Naive thymus-derived CD4-positive, alpha-beta T cell (primary cell): ENCODE measurements at regions not wholly inside any gene's neighbourhood (a gene's known extent, or its start where the extent isn't known, plus 50 kb on each side); places are given as distances from the start of the nearest gene placed in this dataset.
"Not testable (repeated sequence)": the region's sequence is repeated elsewhere in the genome, so short reads cannot be mapped to it uniquely, and the experiment has no call there.

Experiments
- ATAC-seq: fragments of 150-1000 bp; cut with Tn5 transposase; 2 replicates; pipeline ENCODE4 v1.10.0; 2021; ENCODE audit warnings: mild to moderate bottlenecking, moderate library complexity
- CTCF ChIA-PET: fragments of 350-600 bp; sonication (Branson Sonifier 250); formaldehyde crosslinking; loops from one replicate; lab custom pipeline; 2021; ENCODE audit warnings: antibody characterized with exemption; lab: Charles Lee
- POLR2A ChIA-PET: fragments of 350-600 bp; sonication (Branson Sonifier 250); formaldehyde crosslinking; loops from one replicate; lab custom pipeline; 2021; ENCODE audit warnings: antibody characterized with exemption, inconsistent platforms; lab: Charles Lee
- DNase-seq, 9 donors: peaks; one replicate each; pipeline versions ENCODE4 v3.0.0 to v3.0.0-alpha.2; 2020 to 2022; ENCODE audit warnings: mixed read lengths in 1 of 9
- H3K27ac ChIP-seq: one replicate; pipeline ENCODE4 v1.7.0; 2013; ENCODE audit warnings: mild to moderate bottlenecking, low read depth, low read length, moderate library complexity
- H3K27me3 ChIP-seq, 2 donors: one replicate each; pipeline ENCODE4 v1.7.0; 2013; ENCODE audit warnings: low read length in 2 of 2, mild to moderate bottlenecking in 2 of 2, moderate library complexity in 2 of 2; ENCODE audit not compliant: control insufficient read depth in 2 of 2, insufficient read depth in 2 of 2
- H3K36me3 ChIP-seq, 3 experiments: 1 replicate in 2 of 3; 2 replicates in 1 of 3; pipeline ENCODE4 v1.7.0; 2013; ENCODE audit warnings: low read length in 3 of 3, mild to moderate bottlenecking in 3 of 3, moderate library complexity in 1 of 3; ENCODE audit not compliant: insufficient read depth in 3 of 3, control insufficient read depth in 2 of 3
- H3K4me1 ChIP-seq, 2 donors: one replicate each; pipeline ENCODE4 v1.7.0; 2013; ENCODE audit warnings: low read length in 2 of 2, mild to moderate bottlenecking in 2 of 2, moderate library complexity in 1 of 2; ENCODE audit not compliant: control insufficient read depth in 2 of 2, insufficient read depth in 2 of 2
- H3K4me3 ChIP-seq: 2 replicates; pipeline ENCODE4 v1.7.0; 2013; ENCODE audit warnings: mild to moderate bottlenecking, low read length
- H3K9me3 ChIP-seq, 3 experiments: 1 replicate in 2 of 3; 2 replicates in 1 of 3; pipeline ENCODE4 v1.7.0; 2013; ENCODE audit warnings: low read length in 3 of 3; ENCODE audit not compliant: control insufficient read depth in 2 of 3
- H3K27ac Mint-ChIP-seq, 9 donors: one replicate each; pipeline ENCODE4 v1.8.0; 2020 to 2022; ENCODE audit warnings: mixed read lengths in 9 of 9, mild to moderate bottlenecking in 8 of 9, moderate library complexity in 5 of 9, inconsistent platforms in 2 of 9
- H3K27me3 Mint-ChIP-seq, 5 donors: one replicate each; pipeline ENCODE4 v1.8.0; 2021 to 2022; ENCODE audit warnings: mixed read lengths in 5 of 5, mild to moderate bottlenecking in 1 of 5
- H3K36me3 Mint-ChIP-seq, 5 donors: one replicate each; pipeline ENCODE4 v1.8.0; 2020 to 2022; ENCODE audit warnings: mixed read lengths in 5 of 5, mild to moderate bottlenecking in 3 of 5, inconsistent platforms in 1 of 5
- H3K4me1 Mint-ChIP-seq, 7 donors: one replicate each; pipeline ENCODE4 v1.8.0; 2020 to 2022; ENCODE audit warnings: mixed read lengths in 7 of 7, mild to moderate bottlenecking in 3 of 7, inconsistent platforms in 1 of 7
- H3K4me3 Mint-ChIP-seq, 10 donors: one replicate each; pipeline ENCODE4 v1.8.0; 2020 to 2022; ENCODE audit warnings: mild to moderate bottlenecking in 10 of 10, mixed read lengths in 10 of 10, moderate library complexity in 6 of 10, inconsistent platforms in 2 of 10
- H3K9me3 Mint-ChIP-seq, 11 donors: one replicate each; pipeline ENCODE4 v1.8.0; 2020 to 2022; ENCODE audit warnings: mixed read lengths in 11 of 11, mild to moderate bottlenecking in 4 of 11, inconsistent platforms in 1 of 11, moderate library complexity in 1 of 11
- intact Hi-C, 2 donors: fragments of 100-400 bp; cut with micrococcal nuclease; formaldehyde crosslinking; loops; one replicate each; pipeline ENCODE4 v1.15.1; 2023

- H3K9me3 ChIP-seq, H3K4me1 ChIP-seq, intact Hi-C loops, H3K27me3 Mint-ChIP-seq, H3K36me3 ChIP-seq, H3K36me3 Mint-ChIP-seq, CTCF ChIA-PET, H3K4me1 Mint-ChIP-seq, POLR2A ChIA-PET, H3K27me3 ChIP-seq, H3K4me3 Mint-ChIP-seq, ATAC-seq, H3K27ac Mint-ChIP-seq, DNase-seq, H3K4me3 ChIP-seq, H3K9me3 Mint-ChIP-seq, H3K27ac ChIP-seq: not testable (repeated sequence)
Observed at GRCh38 chr4:127478271-127478670, 154.5 kb upstream of the INTU start.

GRCh38 chr4:127479031-127479622, 153.6 kb upstream of the INTU start:
- ATAC-seq (no peak), DNase-seq (no peak)
- POLR2A ChIA-PET, result no interaction called here
- Mint-ChIP-seq H3K27ac (no peak overlapping the region), H3K4me3 (no peak overlapping the region), H3K9me3 (peaks cover 0 to 4% (median 0%) of the 10 kb centered on the region in 11 donors), H3K4me1 (no peaks in the 10 kb centered on the region), H3K36me3 (no peaks in the 10 kb centered on the region), H3K27me3 (no peaks in the 10 kb centered on the region)
- no peaks in the 10 kb centered on the region for H3K4me1 ChIP-seq
- CTCF ChIA-PET, result no interaction called here
- intact Hi-C loops, result no loop called here
- H3K4me3 ChIP-seq, result no peak overlapping the region
- no peaks in the 10 kb centered on the region for H3K36me3 ChIP-seq
- H3K27ac ChIP-seq, result no peak overlapping the region
- no peaks in the 10 kb centered on the region for H3K9me3 ChIP-seq
- H3K27me3 ChIP-seq, result no peaks in the 10 kb centered on the region

GRCh38 chr4:127482049-127482448, 150.7 kb upstream of the INTU start:
- Mint-ChIP-seq H3K36me3 (no peaks in the 10 kb centered on the region), H3K27ac (no peak overlapping the region), H3K9me3 (peaks cover 0 to 4% (median 0%) of the 10 kb centered on the region in 11 donors), H3K4me1 (no peaks in the 10 kb centered on the region), H3K27me3 (no peaks in the 10 kb centered on the region), H3K4me3 (no peak overlapping the region)
- ChIA-PET POLR2A (no interaction called here), CTCF (no interaction called here)
- H3K9me3 ChIP-seq, result no peaks in the 10 kb centered on the region
- no peaks in the 10 kb centered on the region for H3K4me1 ChIP-seq
- H3K27me3 ChIP-seq, result no peaks in the 10 kb centered on the region
- H3K27ac ChIP-seq, result no peak overlapping the region
- DNase-seq, result no peak
- no peak for ATAC-seq
- no peak overlapping the region for H3K4me3 ChIP-seq
- intact Hi-C loops, result no loop called here
- no peaks in the 10 kb centered on the region for H3K36me3 ChIP-seq

- DNase-seq (no peak), ATAC-seq (no peak)
- intact Hi-C loops, result no loop called here
- H3K36me3 Mint-ChIP-seq, result no peaks in the 10 kb centered on the region
- no peak overlapping the region for H3K4me3 Mint-ChIP-seq
- H3K4me1 ChIP-seq, result no peaks in the 10 kb centered on the region
- H3K27ac ChIP-seq, result no peak overlapping the region
- CTCF ChIA-PET, result no interaction called here
- no peak overlapping the region for H3K27ac Mint-ChIP-seq
- H3K4me3 ChIP-seq, result no peak overlapping the region
- no peaks in the 10 kb centered on the region for H3K9me3 ChIP-seq
- no peaks in the 10 kb centered on the region for H3K4me1 Mint-ChIP-seq
- peaks cover 0 to 4% (median 0%) of the 10 kb centered on the region in 11 donors for H3K9me3 Mint-ChIP-seq
- POLR2A ChIA-PET, result no interaction called here
- no peaks in the 10 kb centered on the region for H3K36me3 ChIP-seq
- H3K27me3 ChIP-seq, result no peaks in the 10 kb centered on the region
- H3K27me3 Mint-ChIP-seq, result no peaks in the 10 kb centered on the region
Observed at GRCh38 chr4:127484117-127484516, 148.6 kb upstream of the INTU start.

GRCh38 chr4:127486248-127486647, 146.5 kb upstream of the INTU start:
- Mint-ChIP-seq H3K9me3 (peaks cover 0 to 4% (median 0%) of the 10 kb centered on the region in 11 donors), H3K27ac (no peak overlapping the region), H3K27me3 (no peaks in the 10 kb centered on the region), H3K4me1 (no peaks in the 10 kb centered on the region), H3K4me3 (no peak overlapping the region), H3K36me3 (no peaks in the 10 kb centered on the region)
- POLR2A ChIA-PET, result no interaction called here
- Histone ChIP-seq H3K27ac (no peak overlapping the region), H3K9me3 (no peaks in the 10 kb centered on the region), H3K4me1 (no peaks in the 10 kb centered on the region), H3K36me3 (no peaks in the 10 kb centered on the region), H3K4me3 (no peak overlapping the region), H3K27me3 (no peaks in the 10 kb centered on the region)
- ATAC-seq (no peak), DNase-seq (no peak)
- intact Hi-C loops, result no loop called here
- CTCF ChIA-PET, result no interaction called here

GRCh38 chr4:127491571-127491970, 141.2 kb upstream of the INTU start:
- no peaks in the 10 kb centered on the region for H3K36me3 ChIP-seq
- no peak for ATAC-seq
- no peak for DNase-seq
- H3K9me3 ChIP-seq, result no peaks in the 10 kb centered on the region
- intact Hi-C loops, result no loop called here
- H3K36me3 Mint-ChIP-seq, result no peaks in the 10 kb centered on the region
- H3K27ac Mint-ChIP-seq, result no peak overlapping the region
- no peaks in the 10 kb centered on the region for H3K27me3 ChIP-seq
- POLR2A ChIA-PET, result no interaction called here
- no peak overlapping the region for H3K27ac ChIP-seq
- H3K4me1 Mint-ChIP-seq, result no peaks in the 10 kb centered on the region
- no peak overlapping the region for H3K4me3 ChIP-seq
- H3K4me1 ChIP-seq, result no peaks in the 10 kb centered on the region
- H3K27me3 Mint-ChIP-seq, result peaks cover 0 to 4% (median 0%) of the 10 kb centered on the region in 5 donors
- no peaks in the 10 kb centered on the region for H3K9me3 Mint-ChIP-seq
- CTCF ChIA-PET, result no interaction called here
- no peak overlapping the region for H3K4me3 Mint-ChIP-seq

- POLR2A ChIA-PET, H3K36me3 Mint-ChIP-seq, H3K27ac ChIP-seq, H3K9me3 ChIP-seq, H3K27me3 ChIP-seq, ATAC-seq, H3K4me3 ChIP-seq, intact Hi-C loops, H3K4me1 ChIP-seq, CTCF ChIA-PET, H3K4me1 Mint-ChIP-seq, H3K9me3 Mint-ChIP-seq, H3K27me3 Mint-ChIP-seq, H3K36me3 ChIP-seq, H3K4me3 Mint-ChIP-seq, DNase-seq, H3K27ac Mint-ChIP-seq: not testable (repeated sequence)
Observed at GRCh38 chr4:127496875-127497274, 135.9 kb upstream of the INTU start.
